ENCODE measurements at regions not wholly inside any gene's neighbourhood (a gene's known extent, or its start where the extent isn't known, plus 50 kb on each side); places are given as distances from the start of the nearest gene placed in this dataset.

DNA sequence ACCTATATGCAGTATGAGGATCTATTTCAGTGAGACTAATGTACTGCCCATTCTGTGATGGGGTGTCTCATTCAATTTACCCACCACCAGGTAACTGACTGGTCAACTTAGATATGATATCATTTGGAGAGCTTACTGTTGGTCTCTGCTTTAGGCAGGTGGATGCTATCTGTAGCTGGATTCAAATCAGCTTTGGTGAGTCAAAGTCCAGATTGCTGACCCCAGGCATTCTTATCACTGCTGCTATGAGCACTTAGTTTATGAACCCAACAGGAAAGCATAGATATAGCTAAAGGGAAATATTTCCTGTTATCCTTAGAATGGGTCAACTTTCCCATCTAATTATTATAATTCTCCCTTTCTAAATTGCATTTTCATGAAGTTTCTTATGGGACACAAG is 1295.2 kb upstream of the SPRY2 start:
- DNase-seq (ENCODE audit: low read depth) = no peak
- no peak overlapping the region for H3K4me3 ChIP-seq (ENCODE audit: low read depth, low read length)
- TF ChIP-seq POLR2A (IDR thresholded peaks at IDR 0.05; ENCODE audit: extremely low read depth, insufficient read length) = no peak
- no peak for TF ChIP-seq MAX (IDR thresholded peaks at IDR 0.05; ENCODE audit: low read depth, low read length)
- no peak for TF ChIP-seq MYC (IDR thresholded peaks at IDR 0.05; ENCODE audit: low read depth, low read length)
- TF ChIP-seq, protein P1, sequence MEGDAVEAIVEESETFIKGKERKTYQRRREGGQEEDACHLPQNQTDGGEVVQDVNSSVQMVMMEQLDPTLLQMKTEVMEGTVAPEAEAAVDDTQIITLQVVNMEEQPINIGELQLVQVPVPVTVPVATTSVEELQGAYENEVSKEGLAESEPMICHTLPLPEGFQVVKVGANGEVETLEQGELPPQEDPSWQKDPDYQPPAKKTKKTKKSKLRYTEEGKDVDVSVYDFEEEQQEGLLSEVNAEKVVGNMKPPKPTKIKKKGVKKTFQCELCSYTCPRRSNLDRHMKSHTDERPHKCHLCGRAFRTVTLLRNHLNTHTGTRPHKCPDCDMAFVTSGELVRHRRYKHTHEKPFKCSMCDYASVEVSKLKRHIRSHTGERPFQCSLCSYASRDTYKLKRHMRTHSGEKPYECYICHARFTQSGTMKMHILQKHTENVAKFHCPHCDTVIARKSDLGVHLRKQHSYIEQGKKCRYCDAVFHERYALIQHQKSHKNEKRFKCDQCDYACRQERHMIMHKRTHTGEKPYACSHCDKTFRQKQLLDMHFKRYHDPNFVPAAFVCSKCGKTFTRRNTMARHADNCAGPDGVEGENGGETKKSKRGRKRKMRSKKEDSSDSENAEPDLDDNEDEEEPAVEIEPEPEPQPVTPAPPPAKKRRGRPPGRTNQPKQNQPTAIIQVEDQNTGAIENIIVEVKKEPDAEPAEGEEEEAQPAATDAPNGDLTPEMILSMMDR (IDR thresholded peaks at IDR 0.05; ENCODE audit: low read depth, low read length) = no peak

DNA sequence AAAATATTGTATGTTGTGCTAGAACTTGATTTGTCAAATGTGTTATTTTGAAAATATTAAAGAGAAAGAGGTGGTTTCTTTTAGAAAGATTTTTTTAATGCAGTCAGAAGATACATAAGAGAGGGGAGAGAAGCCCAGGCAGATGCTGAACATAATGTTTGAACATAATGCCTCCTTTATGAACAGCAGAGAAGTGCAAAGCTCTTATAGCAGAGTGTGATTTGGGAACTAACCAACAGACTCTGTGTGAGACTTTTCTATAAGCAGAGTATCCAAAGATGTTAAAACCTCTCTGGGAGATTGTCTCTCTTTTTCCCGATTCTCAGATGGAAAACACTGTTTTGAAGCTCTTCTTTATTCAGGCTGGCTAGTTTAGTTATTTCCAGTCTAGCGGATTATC is 1274.1 kb upstream of the SPRY2 start:
- DNase-seq (ENCODE audit: low read depth) = no peak
- H3K4me3 ChIP-seq (ENCODE audit: low read depth, low read length) = no peak overlapping the region
- TF ChIP-seq MAX (IDR thresholded peaks at IDR 0.05; ENCODE audit: low read depth, low read length) = no peak
- TF ChIP-seq, protein P1 (IDR thresholded peaks at IDR 0.05; ENCODE audit: low read depth, low read length) = no peak
- no peak for TF ChIP-seq MYC (IDR thresholded peaks at IDR 0.05; ENCODE audit: low read depth, low read length)
- no peak for TF ChIP-seq POLR2A (IDR thresholded peaks at IDR 0.05; ENCODE audit: extremely low read depth, insufficient read length)

DNA sequence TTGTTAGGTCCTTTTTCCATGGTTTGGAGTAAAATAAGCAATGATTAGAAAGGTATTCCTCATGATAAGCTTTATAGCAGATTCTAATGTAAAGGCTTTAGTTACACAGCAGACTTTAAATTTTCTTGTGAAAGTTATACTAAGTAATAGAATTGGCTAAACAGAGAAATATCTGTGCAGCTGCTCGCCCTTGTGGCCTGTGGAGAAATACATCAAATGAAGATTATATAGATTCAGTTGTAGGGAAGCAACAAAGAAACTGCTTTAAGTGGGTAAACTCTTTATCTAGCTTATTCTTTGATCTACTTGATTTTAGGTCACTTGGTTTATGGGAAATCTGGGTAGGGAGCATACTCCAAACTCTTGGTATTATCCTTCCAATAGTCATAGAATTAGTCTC is 1269.7 kb upstream of the SPRY2 start:
- TF ChIP-seq POLR2A (IDR thresholded peaks at IDR 0.05; ENCODE audit: extremely low read depth, insufficient read length) (no peak), MAX (IDR thresholded peaks at IDR 0.05; ENCODE audit: low read depth, low read length) (no peak), MYC (IDR thresholded peaks at IDR 0.05; ENCODE audit: low read depth, low read length) (no peak)
- TF ChIP-seq, protein P1 (IDR thresholded peaks at IDR 0.05; ENCODE audit: low read depth, low read length) = no peak
- H3K4me3 ChIP-seq (ENCODE audit: low read depth, low read length) = no peak overlapping the region
- no peak for DNase-seq (ENCODE audit: low read depth)

DNA sequence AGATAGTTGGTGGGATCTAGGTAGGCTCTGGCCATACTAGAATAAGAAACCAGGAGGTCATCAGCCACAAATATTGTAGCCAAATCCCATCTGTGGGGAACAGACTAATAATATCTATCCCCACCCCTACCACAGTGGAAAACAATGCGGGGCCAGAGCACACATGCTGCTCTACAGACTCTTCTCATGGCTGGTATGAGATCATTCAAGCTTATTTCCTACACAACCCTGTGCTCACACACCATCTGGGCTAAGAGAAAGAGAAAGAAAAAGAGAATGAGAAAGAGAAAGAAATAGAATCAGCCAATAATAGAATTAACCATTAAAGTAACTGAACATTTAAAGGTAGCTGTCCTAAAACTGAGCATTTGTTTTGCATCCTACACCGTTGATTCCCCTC is 1268.4 kb upstream of the SPRY2 start:
- H3K4me3 ChIP-seq (ENCODE audit: low read depth, low read length) = no peak overlapping the region
- DNase-seq (ENCODE audit: low read depth) = no peak
- no peak for TF ChIP-seq POLR2A (IDR thresholded peaks at IDR 0.05; ENCODE audit: extremely low read depth, insufficient read length)
- no peak for TF ChIP-seq MYC (IDR thresholded peaks at IDR 0.05; ENCODE audit: low read depth, low read length)
- TF ChIP-seq, protein P1 (IDR thresholded peaks at IDR 0.05; ENCODE audit: low read depth, low read length) = no peak
- no peak for TF ChIP-seq MAX (IDR thresholded peaks at IDR 0.05; ENCODE audit: low read depth, low read length)

DNA sequence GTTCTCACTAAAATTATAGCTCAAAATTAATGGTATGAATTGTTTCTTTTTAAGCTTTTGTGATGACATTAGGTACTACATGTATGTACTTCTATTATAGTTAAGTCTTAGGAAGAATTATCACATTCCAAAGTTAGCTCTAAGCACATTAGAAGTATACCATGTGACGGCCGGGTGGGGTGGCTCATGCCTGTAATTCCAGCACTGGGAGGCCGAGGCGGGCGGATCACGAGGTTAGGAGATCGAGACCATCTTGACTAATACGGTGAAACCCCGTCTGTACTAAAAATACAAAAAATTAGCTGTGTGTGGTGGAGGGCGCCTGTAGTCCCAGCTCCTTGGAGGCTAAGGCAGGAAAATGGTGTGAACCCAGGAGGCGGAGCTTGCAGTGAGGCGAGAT is 1265.1 kb upstream of the SPRY2 start:
- no peak for DNase-seq (ENCODE audit: low read depth)
- TF ChIP-seq POLR2A (IDR thresholded peaks at IDR 0.05; ENCODE audit: extremely low read depth, insufficient read length) (no peak), MAX (IDR thresholded peaks at IDR 0.05; ENCODE audit: low read depth, low read length) (no peak), MYC (IDR thresholded peaks at IDR 0.05; ENCODE audit: low read depth, low read length) (no peak)
- TF ChIP-seq, protein P1 (IDR thresholded peaks at IDR 0.05; ENCODE audit: low read depth, low read length) = no peak
- no peak overlapping the region for H3K4me3 ChIP-seq (ENCODE audit: low read depth, low read length)

DNA sequence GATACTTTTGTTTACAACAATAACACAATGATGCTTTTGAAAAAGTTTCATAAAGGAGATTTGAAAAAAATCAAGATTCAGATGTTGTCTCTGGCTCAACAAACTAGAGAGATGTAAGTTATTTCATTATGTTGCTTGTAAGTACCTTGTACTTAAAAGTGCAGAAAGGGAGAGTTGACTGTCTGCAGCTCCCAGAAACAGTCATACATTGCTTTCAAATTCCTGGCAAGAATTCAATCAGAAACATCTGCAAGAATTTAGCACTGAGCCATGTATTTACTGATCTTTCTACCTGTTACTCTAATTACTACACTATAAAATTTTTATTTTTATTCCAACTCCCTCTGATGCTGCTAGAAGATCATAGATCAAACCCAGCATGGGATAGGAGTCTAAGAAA is 1261.3 kb upstream of the SPRY2 start:
- no peak overlapping the region for H3K4me3 ChIP-seq (ENCODE audit: low read depth, low read length)
- TF ChIP-seq MYC (IDR thresholded peaks at IDR 0.05; ENCODE audit: low read depth, low read length) = no peak
- TF ChIP-seq MAX (IDR thresholded peaks at IDR 0.05; ENCODE audit: low read depth, low read length) = no peak
- no peak for TF ChIP-seq POLR2A (IDR thresholded peaks at IDR 0.05; ENCODE audit: extremely low read depth, insufficient read length)
- TF ChIP-seq, protein P1 (IDR thresholded peaks at IDR 0.05; ENCODE audit: low read depth, low read length) = no peak
- no peak for DNase-seq (ENCODE audit: low read depth)
